Right lobe of liver (tissue), 4 donors: ENCODE measurements at regions not wholly inside any gene's neighbourhood (a gene's known extent, or its start where the extent isn't known, plus 50 kb on each side); places are given as distances from the start of the nearest gene placed in this dataset.

Source experiments
- CTCF ChIP-seq, 4 donors: fragments of 200-600 bp in 3 of 4; fragments of 450-650 bp in 1 of 4; IDR thresholded peaks; one replicate each; pipeline versions ENCODE4 v1.5.1 to v1.8.0; 2016 to 2022; ENCODE audit warnings: antibody characterized with exemption in 4 of 4, mild to moderate bottlenecking in 2 of 4
- POLR2A ChIP-seq: fragments of 450-650 bp; IDR thresholded peaks from one replicate; pipeline ENCODE4 v1.6.1; 2017; ENCODE audit warnings: antibody characterized with exemption, mild to moderate bottlenecking
- donor health status: DM: no; HTN: no; CAD: no.
- donor health status: DM: no; HTN: no; CAD: no.
- donor health status: DM: no; HTN: yes; CAD: no.

GRCh38 chr7:138245216-138245615, 169.0 kb downstream of the AKR1D1 start:
- TF ChIP-seq CTCF (IDR thresholded peaks at IDR 0.05) (no peak), POLR2A (no peak)
